HG03175 (cell line): ENCODE measurements at regions not wholly inside any gene's neighbourhood (a gene's known extent, or its start where the extent isn't known, plus 50 kb on each side); places are given as distances from the start of the nearest gene placed in this dataset.
A peak's percentile ranks its signal among the peaks of the same experiment; 100 is the strongest.

Experiments used
- ATAC-seq: cut with Tn5 transposase; IDR thresholded peaks from one replicate; pipeline ENCODE4 v1.9.1; 2021; ENCODE audit warnings: mild to moderate bottlenecking, moderate library complexity; ENCODE audit not compliant: unreplicated experiment

DNA sequence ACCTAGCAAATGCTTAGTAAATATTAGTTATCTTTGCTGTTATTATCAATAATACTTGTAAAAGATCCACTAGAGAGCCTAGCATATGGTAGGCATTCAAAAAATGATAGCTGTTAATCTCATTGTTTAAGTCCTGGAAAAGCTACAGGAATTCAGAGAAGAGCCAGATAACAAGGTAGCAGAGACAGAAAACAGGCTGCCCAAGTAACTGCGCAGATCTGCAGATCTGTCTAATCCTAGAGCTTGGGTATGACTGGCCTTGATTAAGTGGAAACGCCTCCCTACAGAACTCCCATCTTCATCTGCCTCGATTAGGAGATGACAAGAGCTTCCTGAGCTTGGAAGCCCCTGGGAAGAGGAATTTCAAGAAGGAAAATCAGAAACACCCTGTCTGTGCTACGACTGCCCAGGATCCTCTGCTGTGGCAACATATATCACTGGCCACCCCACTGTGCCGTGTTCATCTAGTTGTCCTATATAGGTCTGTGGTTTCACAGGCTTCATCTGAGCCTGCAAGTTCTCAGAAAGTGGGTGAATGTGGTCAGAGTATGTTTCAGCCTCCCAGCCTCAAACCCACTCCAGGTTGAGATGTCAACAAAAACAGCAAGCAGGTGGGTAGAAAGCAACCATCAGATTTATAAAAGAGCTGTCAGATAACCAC, 151.5 kb upstream of the PKDCC start:
- peak; percentile 95 for ATAC-seq

DNA sequence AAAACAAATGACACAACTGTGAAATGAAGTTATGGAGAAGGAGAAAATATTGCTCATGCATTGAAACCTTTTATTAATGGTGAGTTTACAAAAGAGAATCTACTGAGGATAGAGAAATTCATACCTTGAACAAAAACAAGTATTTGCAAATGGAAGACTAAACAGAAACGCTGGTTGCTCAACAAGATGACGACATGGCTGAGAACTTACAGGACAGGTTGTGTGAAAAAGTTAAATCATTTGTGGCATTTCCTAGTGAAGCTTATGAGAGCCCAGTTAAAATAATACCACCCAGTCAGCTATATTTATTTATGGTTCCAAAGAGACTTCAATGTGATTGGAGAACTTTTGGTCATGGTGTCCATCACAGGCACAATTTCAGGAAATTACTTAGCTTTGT, 148.6 kb upstream of the PKDCC start:
- ATAC-seq: no peak

DNA sequence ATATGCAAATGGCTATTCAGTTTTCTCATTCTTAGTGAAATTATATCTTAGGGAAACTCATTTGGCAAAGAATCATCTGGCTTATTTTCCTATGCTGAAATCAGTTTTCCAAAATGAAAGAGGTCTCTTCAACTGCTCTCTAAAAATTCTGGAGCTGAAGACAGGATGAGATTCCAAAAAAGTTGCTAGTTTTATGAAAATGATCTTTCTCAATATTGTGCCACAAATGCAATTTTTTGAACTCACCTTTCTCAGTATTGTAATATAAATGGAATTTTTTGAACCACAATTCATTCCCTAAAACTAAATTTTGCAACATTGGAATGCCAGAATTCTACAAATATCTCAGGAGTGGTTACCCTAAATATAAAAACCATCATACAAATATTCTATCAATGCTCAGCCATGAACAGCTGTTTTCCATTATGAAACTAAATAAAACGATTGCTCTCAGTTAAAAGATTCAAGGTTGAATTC, 147.7 kb upstream of the PKDCC start:
- ATAC-seq: no peak

- ATAC-seq: no peak
Observed at GRCh38 chr2:41902897-41903296, 144.9 kb upstream of the PKDCC start.

DNA sequence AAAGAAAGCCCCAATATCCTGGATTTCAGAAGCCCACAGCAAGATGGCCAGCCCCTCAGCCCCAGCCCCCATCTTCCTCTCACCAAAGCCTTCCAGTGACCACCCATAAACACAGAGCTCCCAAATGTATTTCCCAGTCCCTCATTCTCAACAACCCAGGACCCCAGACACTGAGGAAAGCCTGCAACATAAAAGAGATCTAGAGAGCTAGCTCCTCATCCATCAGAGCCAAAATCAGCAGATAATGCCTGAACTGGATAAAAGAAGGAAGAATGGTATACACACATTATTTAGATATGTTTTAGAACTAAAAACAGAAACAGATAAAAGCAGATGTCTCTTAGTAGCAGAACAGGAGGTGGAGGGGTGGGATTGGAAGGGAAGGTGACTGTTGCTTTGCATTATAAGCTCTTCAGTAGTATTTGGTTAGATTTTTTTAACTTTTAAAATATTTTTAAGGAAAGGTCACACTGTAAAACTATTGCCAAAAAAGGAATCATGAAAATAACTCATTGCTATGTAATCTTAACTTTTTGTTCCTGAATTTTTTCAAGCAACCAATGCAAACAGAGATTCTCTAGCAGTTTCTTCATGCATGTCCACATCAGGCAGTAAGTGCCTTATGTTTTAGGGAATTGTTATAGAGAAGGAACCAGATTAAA, 144.2 kb upstream of the PKDCC start:
- no peak for ATAC-seq

- no peak for ATAC-seq
Observed at GRCh38 chr2:41904459-41904858, 143.4 kb upstream of the PKDCC start.

- no peak for ATAC-seq
Observed at GRCh38 chr2:41905597-41906337, 142.1 kb upstream of the PKDCC start.

- ATAC-seq: no peak
Observed at GRCh38 chr2:41906338-41906725, 141.5 kb upstream of the PKDCC start.

DNA sequence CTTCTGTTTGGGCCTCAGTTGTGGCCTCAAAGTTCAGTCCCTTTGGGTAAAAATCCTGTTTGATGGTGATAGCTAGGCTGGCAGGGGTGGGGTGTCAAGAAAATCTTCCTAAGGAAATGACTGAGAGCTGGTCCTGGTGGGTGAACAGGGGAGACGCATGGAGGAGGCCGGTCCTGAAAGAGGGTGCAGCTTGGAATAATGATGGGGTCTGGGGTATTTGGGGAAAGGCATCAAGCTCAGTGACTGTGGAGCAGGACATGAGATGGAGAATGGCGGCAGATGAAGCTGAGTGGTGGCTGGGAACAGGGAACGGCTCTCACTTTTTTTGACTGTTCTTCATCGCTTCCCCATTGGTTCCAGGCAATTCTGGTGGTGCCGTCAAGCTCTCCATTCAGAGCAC, 140.7 kb upstream of the PKDCC start:
- ATAC-seq: no peak

DNA sequence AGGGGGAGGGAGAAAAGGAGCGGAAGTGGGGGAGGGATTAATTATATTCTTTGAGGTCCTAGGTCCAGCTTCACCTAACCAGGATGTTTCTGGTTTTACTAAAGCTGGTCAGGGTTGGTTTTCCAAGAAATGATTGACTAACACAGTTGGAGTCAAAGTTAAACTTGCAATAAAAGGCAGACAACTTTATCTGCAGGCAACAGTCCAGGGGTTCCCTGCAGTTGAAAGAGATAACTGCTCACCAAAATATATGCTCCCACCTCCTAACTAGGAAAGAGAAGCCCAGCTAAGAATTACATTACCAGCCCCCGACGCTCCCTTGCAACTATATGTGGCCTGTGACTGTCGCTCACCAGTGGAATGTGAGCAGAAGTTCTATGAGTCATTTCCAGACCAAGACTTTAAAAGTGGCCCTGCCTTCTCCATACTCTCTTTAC, 140.0 kb upstream of the PKDCC start:
- ATAC-seq: no peak

DNA sequence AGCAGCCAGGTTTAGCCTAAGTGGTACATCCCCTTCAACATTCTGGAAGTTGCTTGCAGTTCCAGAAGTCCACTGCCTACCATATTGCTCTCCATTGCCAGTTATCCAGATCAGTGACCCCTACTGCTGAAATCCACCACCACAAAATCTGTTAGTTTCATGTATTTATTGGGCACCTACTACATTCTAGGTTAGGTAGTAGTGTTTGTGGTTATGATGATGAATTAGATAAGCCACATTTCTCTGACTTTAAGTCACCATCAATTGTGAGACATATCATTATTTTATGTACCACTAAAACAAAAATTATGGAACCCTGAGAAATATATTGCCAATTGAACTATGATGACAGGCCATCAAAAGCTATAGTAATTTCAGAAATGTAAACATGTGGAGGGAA, 139.5 kb upstream of the PKDCC start:
- no peak for ATAC-seq

GRCh38 chr2:41909584-41909983, 138.2 kb upstream of the PKDCC start:
- no peak for ATAC-seq

DNA sequence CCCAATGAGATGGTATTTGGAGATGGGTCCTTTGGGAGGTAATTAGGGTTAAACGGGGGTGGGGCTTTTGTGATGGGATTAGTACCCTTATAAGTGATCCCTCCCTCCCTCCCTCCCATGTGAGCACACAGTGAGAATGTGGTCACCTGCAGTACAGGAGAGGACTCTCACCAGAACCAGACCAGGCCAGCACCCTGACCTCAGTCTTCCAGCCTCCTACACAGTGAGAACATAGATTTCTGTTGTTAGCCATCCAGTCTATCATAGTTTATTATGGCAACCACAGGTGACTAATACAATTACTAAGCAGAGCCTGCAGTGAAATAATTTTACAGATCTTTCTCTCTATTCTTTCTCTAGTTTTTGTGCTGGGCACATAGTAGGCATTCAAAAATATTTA, 137.7 kb upstream of the PKDCC start:
- ATAC-seq: peak; percentile 47

DNA sequence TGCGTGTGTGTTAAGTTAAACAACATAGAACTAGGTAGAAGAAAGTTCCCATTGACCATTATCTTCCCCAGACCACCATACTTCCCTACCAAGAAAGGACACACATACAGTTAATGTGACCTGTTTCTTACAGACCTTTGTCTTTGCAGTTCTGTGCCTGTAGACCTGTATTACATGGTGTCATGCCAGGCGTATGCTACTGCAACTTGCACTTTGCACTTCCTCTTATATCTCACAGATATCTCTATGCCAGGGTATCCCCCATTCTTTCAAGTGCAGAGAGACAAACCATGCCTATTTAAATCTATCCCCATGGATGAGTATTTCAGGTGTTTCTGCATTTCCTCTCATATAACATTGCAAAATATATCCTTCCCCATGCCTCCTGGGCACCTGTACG, 136.8 kb upstream of the PKDCC start:
- no peak for ATAC-seq

DNA sequence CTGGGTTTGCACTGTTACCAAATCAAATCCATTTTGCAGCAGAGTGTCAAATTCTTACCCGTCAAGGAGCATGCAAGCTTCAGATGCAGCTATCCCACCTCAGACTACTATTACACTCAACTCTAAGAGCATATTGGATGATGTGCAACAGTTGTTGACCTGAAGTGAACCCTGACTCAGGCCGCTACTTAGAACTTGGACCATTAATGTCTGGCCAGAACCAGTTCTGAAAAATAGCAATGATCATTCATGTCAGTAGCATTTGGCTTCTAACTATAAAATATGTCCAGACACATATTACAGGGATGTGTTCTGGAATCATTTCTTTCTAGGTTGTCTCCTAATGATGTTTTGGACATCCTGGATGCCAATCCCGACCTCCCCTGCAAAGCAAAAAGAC, 135.5 kb upstream of the PKDCC start:
- ATAC-seq: no peak

DNA sequence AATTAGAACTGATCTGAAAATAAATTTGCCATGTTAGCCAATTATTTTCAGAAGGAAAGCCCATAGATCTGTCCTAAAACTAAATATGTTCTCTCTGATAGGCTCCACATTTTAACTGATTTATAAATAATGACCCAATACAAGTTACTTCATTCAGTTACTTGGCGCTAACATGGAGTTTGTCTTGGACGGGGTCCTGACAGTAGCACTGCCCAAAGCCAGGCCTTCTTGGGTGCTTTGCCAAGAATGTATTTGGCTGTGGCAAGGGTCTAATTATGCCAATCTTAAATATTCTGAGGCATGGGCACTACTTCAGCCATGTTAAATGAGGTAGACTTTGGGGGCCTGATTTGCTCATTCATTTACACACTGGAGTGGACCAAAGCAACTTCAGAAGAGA, 135.0 kb upstream of the PKDCC start:
- ATAC-seq: no peak

DNA sequence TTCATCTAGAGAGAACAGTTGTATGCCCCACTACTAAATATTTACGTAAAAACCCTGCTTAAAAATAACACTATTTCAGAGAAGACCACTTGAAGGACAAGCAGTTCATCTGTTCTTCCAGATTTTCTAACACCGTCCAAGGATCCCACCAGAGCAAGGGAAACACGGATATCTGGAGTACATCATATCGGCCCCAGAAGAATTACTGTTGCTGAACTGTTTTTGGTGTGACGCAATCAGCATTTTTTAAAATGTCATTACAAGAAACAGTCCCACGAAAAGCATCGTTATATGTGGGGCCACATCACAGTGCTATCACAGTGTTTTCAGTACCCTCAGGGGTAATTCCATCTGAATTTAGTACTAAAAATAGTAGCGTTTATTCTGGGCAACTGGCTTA, 134.5 kb upstream of the PKDCC start:
- no peak for ATAC-seq

GRCh38 chr2:41913921-41914609, 133.8 kb upstream of the PKDCC start:
- ATAC-seq: no peak

GRCh38 chr2:41914936-41915335, 132.9 kb upstream of the PKDCC start:
- no peak for ATAC-seq

GRCh38 chr2:41916177-41916576, 131.6 kb upstream of the PKDCC start:
- no peak for ATAC-seq

DNA sequence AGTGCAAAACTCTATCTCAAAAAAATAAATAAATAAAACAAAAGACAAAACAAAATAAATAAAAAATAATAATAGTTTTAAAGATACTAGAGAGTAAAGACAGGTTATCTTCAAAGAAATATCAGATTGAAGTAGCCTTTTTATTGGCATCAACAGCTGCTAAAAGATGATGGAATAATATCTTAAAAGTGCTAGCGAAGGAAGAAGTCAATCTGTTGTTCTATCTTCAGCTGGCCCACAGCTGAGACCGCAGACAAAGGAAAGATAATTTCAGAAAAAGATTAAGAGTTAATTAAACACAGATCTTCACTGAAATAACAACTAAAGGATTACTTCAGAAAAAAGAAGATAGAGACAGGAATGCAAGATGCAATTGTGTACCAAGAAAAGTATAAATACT, 130.2 kb upstream of the PKDCC start:
- no peak for ATAC-seq
